ENCODE measurements at regions not wholly inside any gene's neighbourhood (a gene's known extent, or its start where the extent isn't known, plus 50 kb on each side); places are given as distances from the start of the nearest gene placed in this dataset.

- Mint-ChIP-seq H3K9me3 (no peaks in the 10 kb centered on the region), H3K4me3 (no peak overlapping the region), H3K36me3 (ENCODE audit: low read depth) (no peaks in the 10 kb centered on the region), H3K4me1 (ENCODE audit: low read depth) (no peaks in the 10 kb centered on the region), H3K27me3 (ENCODE audit: insufficient read depth) (no peaks in the 10 kb centered on the region), H3K27ac (no peak overlapping the region)
- no peak for TF ChIP-seq CTCF (IDR thresholded peaks at IDR 0.05)
- no peak for DNase-seq
Observed at GRCh38 chr1:79374397-79374796, 367.9 kb upstream of the ADGRL4 start.

GRCh38 chr1:79373481-79374125 lies 367.1 kb upstream of the ADGRL4 start:
- Mint-ChIP-seq H3K27ac (no peak overlapping the region), H3K4me1 (ENCODE audit: low read depth) (no peaks in the 10 kb centered on the region), H3K36me3 (ENCODE audit: low read depth) (no peaks in the 10 kb centered on the region), H3K9me3 (no peaks in the 10 kb centered on the region), H3K4me3 (no peak overlapping the region), H3K27me3 (ENCODE audit: insufficient read depth) (no peaks in the 10 kb centered on the region)
- TF ChIP-seq CTCF (IDR thresholded peaks at IDR 0.05) = no peak
- DNase-seq = no peak

- Mint-ChIP-seq H3K4me1 (ENCODE audit: low read depth) (no peaks in the 10 kb centered on the region), H3K27ac (no peak overlapping the region), H3K36me3 (ENCODE audit: low read depth) (no peaks in the 10 kb centered on the region), H3K27me3 (ENCODE audit: insufficient read depth) (no peaks in the 10 kb centered on the region), H3K4me3 (no peak overlapping the region), H3K9me3 (no peaks in the 10 kb centered on the region)
- TF ChIP-seq CTCF (IDR thresholded peaks at IDR 0.05) = no peak
- no peak for DNase-seq
Observed at GRCh38 chr1:79371802-79372201, 365.3 kb upstream of the ADGRL4 start.

- no peak overlapping the region for H3K4me3 Mint-ChIP-seq
- H3K27ac Mint-ChIP-seq = no peak overlapping the region
- TF ChIP-seq CTCF (IDR thresholded peaks at IDR 0.05) = no peak
- no peaks in the 10 kb centered on the region for H3K9me3 Mint-ChIP-seq
- H3K27me3 Mint-ChIP-seq (ENCODE audit: insufficient read depth) = no peaks in the 10 kb centered on the region
- DNase-seq = no peak
- H3K4me1 Mint-ChIP-seq (ENCODE audit: low read depth) = peaks cover 14% of the 10 kb centered on the region
- no peaks in the 10 kb centered on the region for H3K36me3 Mint-ChIP-seq (ENCODE audit: low read depth)
Observed at GRCh38 chr1:79369091-79369490, 362.6 kb upstream of the ADGRL4 start.

GRCh38 chr1:79364896-79365295 lies 358.4 kb upstream of the ADGRL4 start:
- Mint-ChIP-seq H3K9me3 (no peaks in the 10 kb centered on the region), H3K36me3 (ENCODE audit: low read depth) (no peaks in the 10 kb centered on the region), H3K27ac (no peak overlapping the region), H3K4me1 (ENCODE audit: low read depth) (peaks cover 17% of the 10 kb centered on the region), H3K4me3 (no peak overlapping the region), H3K27me3 (ENCODE audit: insufficient read depth) (no peaks in the 10 kb centered on the region)
- no peak for TF ChIP-seq CTCF (IDR thresholded peaks at IDR 0.05)
- peak; percentile 28 for DNase-seq

DNA sequence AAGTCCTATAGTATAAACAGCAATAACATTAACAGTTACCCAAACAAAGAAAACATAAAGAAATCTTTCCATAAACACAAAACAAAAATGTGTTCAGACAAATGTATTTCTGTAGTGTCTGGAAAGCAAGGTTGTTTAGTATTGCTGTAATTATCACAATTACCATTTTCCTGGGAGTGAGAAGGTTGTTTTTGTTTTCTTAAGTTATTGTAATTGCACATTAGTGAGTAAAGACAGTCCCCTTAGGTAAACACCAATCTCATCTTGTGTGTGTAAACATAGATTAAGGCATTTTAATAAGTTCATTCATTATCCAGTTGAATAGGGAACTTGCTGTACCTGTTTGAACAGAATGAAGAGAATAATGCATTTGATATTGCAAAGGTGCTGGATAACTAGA lies 356.9 kb upstream of the ADGRL4 start:
- Mint-ChIP-seq H3K27ac (no peak overlapping the region), H3K9me3 (no peaks in the 10 kb centered on the region), H3K4me3 (no peak overlapping the region), H3K4me1 (ENCODE audit: low read depth) (peaks cover 17% of the 10 kb centered on the region), H3K36me3 (ENCODE audit: low read depth) (no peaks in the 10 kb centered on the region), H3K27me3 (ENCODE audit: insufficient read depth) (no peaks in the 10 kb centered on the region)
- no peak for TF ChIP-seq CTCF (IDR thresholded peaks at IDR 0.05)
- no peak for DNase-seq

All from HFFc6 (cell line).